ENCODE measurements at regions not wholly inside any gene's neighbourhood (a gene's known extent, or its start where the extent isn't known, plus 50 kb on each side); places are given as distances from the start of the nearest gene placed in this dataset.

- Histone ChIP-seq H3F3A (ENCODE audit: insufficient read depth) (no peaks in the 10 kb centered on the region), H3K9me2 (replicated peaks; ENCODE audit: insufficient read depth, low read length) (no peaks in the 10 kb centered on the region), H3K9ac (ENCODE audit: low read length) (no peak overlapping the region), H3K27ac (ENCODE audit: low read depth, low read length) (no peak overlapping the region), H4K20me1 (ENCODE audit: low read depth, low read length) (no peaks in the 10 kb centered on the region), H3K4me2 (ENCODE audit: low read depth, low read length, poor library complexity, severe bottlenecking) (no peak overlapping the region), H2AFZ (ENCODE audit: low read depth, low read length, severe bottlenecking) (no peak overlapping the region), H3K9me3 (ENCODE audit: insufficient read depth, low read length) (no peaks in the 10 kb centered on the region), H3K4me3 (ENCODE audit: insufficient read depth, low read length, poor library complexity, severe bottlenecking) (no peak overlapping the region), H3K27me3 (ENCODE audit: low read length) (no peaks in the 10 kb centered on the region), H3K79me2 (ENCODE audit: insufficient read depth, low read length) (no peaks in the 10 kb centered on the region), H3K36me3 (ENCODE audit: low read length) (no peaks in the 10 kb centered on the region)
- TF ChIP-seq EZH2phosphoT487 (conservative IDR thresholded peaks at IDR 0.05; ENCODE audit: low read length) (no peak), CTCF (IDR thresholded peaks at IDR 0.05; ENCODE audit: insufficient read depth, low read length, poor library complexity, severe bottlenecking) (no peak)
Observed at GRCh38 chr1:95620076-95620475, 386.1 kb downstream of the RWDD3 start.

GRCh38 chr1:95622609-95623008 lies 388.6 kb downstream of the RWDD3 start:
- Histone ChIP-seq H4K20me1 (ENCODE audit: low read depth, low read length) (no peaks in the 10 kb centered on the region), H3F3A (ENCODE audit: insufficient read depth) (no peaks in the 10 kb centered on the region), H3K9me3 (ENCODE audit: insufficient read depth, low read length) (no peaks in the 10 kb centered on the region), H3K27me3 (ENCODE audit: low read length) (no peaks in the 10 kb centered on the region), H3K9ac (ENCODE audit: low read length) (no peak overlapping the region), H2AFZ (ENCODE audit: low read depth, low read length, severe bottlenecking) (no peak overlapping the region), H3K9me2 (replicated peaks; ENCODE audit: insufficient read depth, low read length) (no peaks in the 10 kb centered on the region), H3K79me2 (ENCODE audit: insufficient read depth, low read length) (no peaks in the 10 kb centered on the region), H3K4me3 (ENCODE audit: insufficient read depth, low read length, poor library complexity, severe bottlenecking) (no peak overlapping the region), H3K27ac (ENCODE audit: low read depth, low read length) (no peak overlapping the region), H3K36me3 (ENCODE audit: low read length) (no peaks in the 10 kb centered on the region), H3K4me2 (ENCODE audit: low read depth, low read length, poor library complexity, severe bottlenecking) (no peak overlapping the region)
- no peak for TF ChIP-seq EZH2phosphoT487 (conservative IDR thresholded peaks at IDR 0.05; ENCODE audit: low read length)
- no peak for TF ChIP-seq CTCF (IDR thresholded peaks at IDR 0.05; ENCODE audit: insufficient read depth, low read length, poor library complexity, severe bottlenecking)

- Histone ChIP-seq H2AFZ (ENCODE audit: low read depth, low read length, severe bottlenecking) (no peak overlapping the region), H3K4me2 (ENCODE audit: low read depth, low read length, poor library complexity, severe bottlenecking) (no peak overlapping the region), H3F3A (ENCODE audit: insufficient read depth) (no peaks in the 10 kb centered on the region), H3K79me2 (ENCODE audit: insufficient read depth, low read length) (no peaks in the 10 kb centered on the region), H3K9me3 (ENCODE audit: insufficient read depth, low read length) (no peaks in the 10 kb centered on the region), H3K4me3 (ENCODE audit: insufficient read depth, low read length, poor library complexity, severe bottlenecking) (no peak overlapping the region), H3K27me3 (ENCODE audit: low read length) (no peaks in the 10 kb centered on the region), H3K36me3 (ENCODE audit: low read length) (no peaks in the 10 kb centered on the region), H4K20me1 (ENCODE audit: low read depth, low read length) (no peaks in the 10 kb centered on the region), H3K9me2 (replicated peaks; ENCODE audit: insufficient read depth, low read length) (no peaks in the 10 kb centered on the region), H3K9ac (ENCODE audit: low read length) (no peak overlapping the region), H3K27ac (ENCODE audit: low read depth, low read length) (no peak overlapping the region)
- TF ChIP-seq EZH2phosphoT487 (conservative IDR thresholded peaks at IDR 0.05; ENCODE audit: low read length) (no peak), CTCF (IDR thresholded peaks at IDR 0.05; ENCODE audit: insufficient read depth, low read length, poor library complexity, severe bottlenecking) (no peak)
Observed at GRCh38 chr1:95625224-95625623, 391.2 kb downstream of the RWDD3 start.
